Muscle layer of colon (tissue), 2 donors: ENCODE measurements at regions not wholly inside any gene's neighbourhood (a gene's known extent, or its start where the extent isn't known, plus 50 kb on each side); places are given as distances from the start of the nearest gene placed in this dataset.

Experiments
- H3K27ac ChIP-seq: one replicate; pipeline ENCODE4 v1.7.0; 2013; ENCODE audit warnings: low read depth, mild to moderate bottlenecking, low read length, moderate library complexity
- H3K27me3 ChIP-seq, 2 donors: one replicate each; pipeline ENCODE4 v1.7.0; 2013; ENCODE audit warnings: low read length in 2 of 2, mild to moderate bottlenecking in 2 of 2; ENCODE audit not compliant: insufficient read depth in 2 of 2, control insufficient read depth in 1 of 2
- H3K36me3 ChIP-seq: one replicate; pipeline ENCODE4 v1.7.0; 2013; ENCODE audit warnings: mild to moderate bottlenecking, low read length; ENCODE audit not compliant: insufficient read depth
- H3K4me1 ChIP-seq: one replicate; pipeline ENCODE4 v1.7.0; 2013; ENCODE audit warnings: mild to moderate bottlenecking, low read length; ENCODE audit not compliant: insufficient read depth
- H3K4me3 ChIP-seq, 2 donors: one replicate each; pipeline ENCODE4 v1.7.0; 2013; ENCODE audit warnings: low read length in 2 of 2, low read depth in 1 of 2, mild to moderate bottlenecking in 1 of 2, moderate library complexity in 1 of 2
- H3K9ac ChIP-seq: one replicate; pipeline ENCODE4 v1.7.0; 2013; ENCODE audit warnings: low read length
- H3K9me3 ChIP-seq: one replicate; pipeline ENCODE4 v1.7.0; 2013; ENCODE audit warnings: mild to moderate bottlenecking, low read length
- donor health status: abdominal sarcoma.
- donor health status: Adenocarcinoma of cecum.

- no peaks in the 10 kb centered on the region for H3K9me3 ChIP-seq
- no peaks in the 10 kb centered on the region for H3K27me3 ChIP-seq
- H3K36me3 ChIP-seq: no peaks in the 10 kb centered on the region
- H3K4me3 ChIP-seq: no peak overlapping the region
- H3K4me1 ChIP-seq: no peaks in the 10 kb centered on the region
- no peak overlapping the region for H3K27ac ChIP-seq
- H3K9ac ChIP-seq: no peak overlapping the region
These were observed 89.7 kb downstream of the MRPL46 start for GRCh38 chr15:88377509-88377908.

DNA sequence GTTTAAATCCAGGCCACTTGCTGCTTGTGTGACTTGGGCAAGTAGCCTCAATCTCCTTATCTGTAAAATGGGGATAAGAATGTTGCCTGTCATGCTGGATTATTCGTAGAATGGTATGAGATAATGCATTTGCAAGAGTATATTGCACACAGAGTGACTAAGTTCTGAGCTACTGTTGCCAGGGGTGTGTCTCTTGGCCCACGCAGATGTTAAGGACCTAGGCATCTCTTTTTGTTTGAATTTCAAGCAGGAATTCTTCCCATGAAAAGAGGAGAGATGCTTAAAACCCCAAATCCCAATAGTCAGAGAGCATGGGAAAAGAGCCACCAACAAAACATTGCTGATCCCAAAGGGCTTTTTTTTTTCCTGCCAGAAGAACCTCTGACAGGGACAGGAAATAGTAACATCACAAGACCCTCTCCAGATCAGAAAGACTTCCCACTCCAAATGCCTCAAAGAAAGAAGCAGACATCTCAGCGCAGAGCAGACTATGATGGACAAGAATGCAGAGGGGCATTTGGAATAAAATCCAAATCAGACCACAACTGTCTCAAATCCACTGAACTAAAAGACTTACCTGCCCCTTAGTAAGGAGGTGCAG, 90.5 kb downstream of the MRPL46 start:
- H3K27ac ChIP-seq: no peak overlapping the region
- H3K9ac ChIP-seq: no peak overlapping the region
- H3K9me3 ChIP-seq: no peaks in the 10 kb centered on the region
- no peaks in the 10 kb centered on the region for H3K36me3 ChIP-seq
- no peaks in the 10 kb centered on the region for H3K4me1 ChIP-seq
- no peak overlapping the region for H3K4me3 ChIP-seq
- H3K27me3 ChIP-seq: no peaks in the 10 kb centered on the region

- H3K27ac ChIP-seq: no peak overlapping the region
- H3K27me3 ChIP-seq: no peaks in the 10 kb centered on the region
- H3K4me3 ChIP-seq: no peak overlapping the region
- no peak overlapping the region for H3K9ac ChIP-seq
- H3K36me3 ChIP-seq: no peaks in the 10 kb centered on the region
- H3K4me1 ChIP-seq: no peaks in the 10 kb centered on the region
- H3K9me3 ChIP-seq: no peaks in the 10 kb centered on the region
These were observed 91.8 kb downstream of the MRPL46 start for GRCh38 chr15:88375234-88375927.

DNA sequence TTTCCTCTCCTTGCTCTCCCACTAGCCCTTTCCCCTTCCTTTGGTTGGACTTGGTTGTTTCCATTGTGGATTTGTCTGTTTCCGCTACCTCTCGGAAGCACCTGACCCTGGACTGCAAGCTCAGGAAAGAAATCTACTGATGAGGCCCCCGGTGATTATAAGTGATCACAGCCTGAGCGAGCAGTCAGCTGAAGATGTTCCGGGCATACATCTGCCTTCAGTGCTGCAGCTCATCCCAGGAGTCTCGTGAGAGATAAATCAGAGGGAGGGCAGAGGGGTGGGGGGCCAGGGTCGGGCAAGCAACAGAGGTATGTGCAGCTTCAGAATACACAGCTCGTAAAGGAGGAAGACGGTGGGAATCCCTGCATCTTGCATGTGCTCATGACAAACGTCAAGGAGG, 102.1 kb downstream of the MRPL46 start:
- Histone ChIP-seq H3K4me3 (no peak overlapping the region), H3K9ac (no peak overlapping the region), H3K9me3 (no peaks in the 10 kb centered on the region), H3K4me1 (no peaks in the 10 kb centered on the region), H3K27ac (no peak overlapping the region), H3K27me3 (no peaks in the 10 kb centered on the region), H3K36me3 (no peaks in the 10 kb centered on the region)

DNA sequence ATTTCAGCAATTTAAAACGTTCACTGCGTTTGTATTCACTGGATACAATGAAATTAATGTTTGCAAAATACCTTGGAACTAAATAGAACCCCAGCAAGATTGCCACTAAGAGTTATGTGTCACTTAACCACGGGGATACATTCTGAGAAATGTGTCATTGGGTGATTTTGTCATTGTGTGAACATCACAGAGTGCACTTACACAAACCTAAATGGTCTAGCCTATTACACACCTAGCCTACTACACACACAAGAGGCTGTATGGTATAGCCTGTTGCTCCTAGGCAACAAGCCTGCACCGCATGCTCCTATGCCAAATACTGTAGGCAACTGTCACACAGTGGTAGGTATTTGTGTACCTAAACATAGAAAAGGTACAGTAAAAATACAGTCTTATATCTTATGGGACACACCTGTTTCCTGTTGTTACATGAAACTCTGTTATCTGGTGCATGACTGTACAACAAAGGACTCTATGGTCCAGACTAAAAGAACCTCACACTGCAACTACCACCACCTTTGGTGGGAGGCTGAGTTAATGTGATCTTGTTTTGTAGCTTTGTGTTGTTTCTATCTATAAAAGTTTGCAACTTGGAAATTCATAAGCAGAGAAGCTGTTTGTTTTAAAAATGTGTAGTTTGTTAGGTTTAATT, 92.2 kb upstream of the NTRK3 start:
- H3K27me3 ChIP-seq: no peaks in the 10 kb centered on the region
- no peak overlapping the region for H3K9ac ChIP-seq
- H3K4me3 ChIP-seq: no peak overlapping the region
- H3K4me1 ChIP-seq: no peaks in the 10 kb centered on the region
- no peaks in the 10 kb centered on the region for H3K36me3 ChIP-seq
- H3K9me3 ChIP-seq: no peaks in the 10 kb centered on the region
- H3K27ac ChIP-seq: no peak overlapping the region

GRCh38 chr15:88345962-88346361, 89.4 kb upstream of the NTRK3 start:
- Histone ChIP-seq H3K27me3 (no peaks in the 10 kb centered on the region), H3K36me3 (no peaks in the 10 kb centered on the region), H3K4me3 (no peak overlapping the region), H3K27ac (no peak overlapping the region), H3K4me1 (no peaks in the 10 kb centered on the region), H3K9me3 (no peaks in the 10 kb centered on the region), H3K9ac (no peak overlapping the region)

GRCh38 chr15:88344786-88345185, 88.2 kb upstream of the NTRK3 start:
- H3K4me3 ChIP-seq: no peak overlapping the region
- no peak overlapping the region for H3K27ac ChIP-seq
- no peaks in the 10 kb centered on the region for H3K9me3 ChIP-seq
- H3K27me3 ChIP-seq: no peaks in the 10 kb centered on the region
- H3K4me1 ChIP-seq: no peaks in the 10 kb centered on the region
- no peak overlapping the region for H3K9ac ChIP-seq
- no peaks in the 10 kb centered on the region for H3K36me3 ChIP-seq

DNA sequence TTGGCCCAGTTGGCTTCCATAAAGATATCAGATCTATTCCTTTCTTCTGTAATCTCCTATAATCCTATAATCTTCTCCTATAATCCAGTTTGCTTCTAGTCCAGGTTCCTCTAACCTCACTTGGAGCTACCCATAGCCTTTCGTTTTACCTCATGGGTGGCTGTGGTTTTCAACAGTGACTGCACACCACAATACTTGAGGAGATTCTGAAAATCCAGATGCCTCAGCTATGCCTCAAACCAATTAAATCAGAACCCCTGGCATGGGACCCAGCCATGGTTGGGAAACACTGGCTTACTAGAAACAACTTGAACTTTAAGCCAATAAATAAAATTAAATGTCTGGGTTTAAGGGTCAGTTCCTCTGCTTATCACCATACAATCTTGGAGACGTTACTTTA, 86.1 kb upstream of the NTRK3 start:
- Histone ChIP-seq H3K4me3 (no peak overlapping the region), H3K36me3 (no peaks in the 10 kb centered on the region), H3K4me1 (no peaks in the 10 kb centered on the region), H3K27me3 (no peaks in the 10 kb centered on the region), H3K9ac (no peak overlapping the region), H3K27ac (no peak overlapping the region), H3K9me3 (no peaks in the 10 kb centered on the region)

DNA sequence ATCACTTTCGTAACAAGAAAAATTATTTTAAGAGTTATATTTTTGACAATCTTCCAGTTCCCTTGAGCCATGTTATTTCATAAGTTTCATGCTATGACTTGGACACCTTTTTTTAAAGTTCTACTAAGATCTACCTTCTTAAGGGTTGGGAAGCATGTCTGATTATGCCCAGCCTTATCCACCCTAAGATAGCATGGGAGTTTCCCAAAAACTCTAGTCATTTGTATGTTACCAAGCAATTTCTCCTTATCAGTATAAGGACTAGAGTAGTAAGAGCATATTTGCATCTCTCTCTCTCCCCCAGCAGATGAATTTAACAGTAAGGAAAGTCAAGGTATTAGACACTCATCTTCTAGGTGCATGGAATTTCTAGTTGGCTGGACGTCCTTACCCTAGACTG, 85.1 kb upstream of the NTRK3 start:
- no peaks in the 10 kb centered on the region for H3K4me1 ChIP-seq
- H3K4me3 ChIP-seq: no peak overlapping the region
- H3K27me3 ChIP-seq: no peaks in the 10 kb centered on the region
- H3K9me3 ChIP-seq: no peaks in the 10 kb centered on the region
- no peak overlapping the region for H3K27ac ChIP-seq
- H3K9ac ChIP-seq: no peak overlapping the region
- no peaks in the 10 kb centered on the region for H3K36me3 ChIP-seq

DNA sequence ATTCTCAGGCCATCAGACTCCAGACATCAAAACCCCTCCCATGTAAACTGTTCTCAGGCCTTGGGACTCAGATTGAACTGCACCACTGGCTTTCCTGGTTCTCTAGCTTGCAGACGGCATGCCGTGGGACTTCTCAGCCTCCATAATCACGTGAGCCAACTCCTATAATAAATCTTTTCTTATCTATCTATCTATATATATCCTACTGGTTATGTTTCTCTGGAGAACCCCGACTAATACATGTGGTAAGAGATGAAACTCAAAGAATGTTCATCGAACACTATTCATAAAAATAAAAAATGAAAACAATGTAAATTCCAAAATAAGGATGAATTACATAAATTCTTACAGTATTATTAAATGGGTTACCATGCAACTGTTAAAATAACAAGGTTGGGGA, 84.5 kb upstream of the NTRK3 start:
- H3K4me1 ChIP-seq: no peaks in the 10 kb centered on the region
- no peaks in the 10 kb centered on the region for H3K9me3 ChIP-seq
- no peak overlapping the region for H3K27ac ChIP-seq
- no peak overlapping the region for H3K9ac ChIP-seq
- H3K27me3 ChIP-seq: no peaks in the 10 kb centered on the region
- H3K4me3 ChIP-seq: no peak overlapping the region
- no peaks in the 10 kb centered on the region for H3K36me3 ChIP-seq

- Histone ChIP-seq H3K4me1 (no peaks in the 10 kb centered on the region), H3K27ac (no peak overlapping the region), H3K36me3 (no peaks in the 10 kb centered on the region), H3K27me3 (no peaks in the 10 kb centered on the region), H3K9ac (no peak overlapping the region), H3K9me3 (no peaks in the 10 kb centered on the region), H3K4me3 (no peak overlapping the region)
These were observed 81.5 kb upstream of the NTRK3 start for GRCh38 chr15:88337993-88338392.

DNA sequence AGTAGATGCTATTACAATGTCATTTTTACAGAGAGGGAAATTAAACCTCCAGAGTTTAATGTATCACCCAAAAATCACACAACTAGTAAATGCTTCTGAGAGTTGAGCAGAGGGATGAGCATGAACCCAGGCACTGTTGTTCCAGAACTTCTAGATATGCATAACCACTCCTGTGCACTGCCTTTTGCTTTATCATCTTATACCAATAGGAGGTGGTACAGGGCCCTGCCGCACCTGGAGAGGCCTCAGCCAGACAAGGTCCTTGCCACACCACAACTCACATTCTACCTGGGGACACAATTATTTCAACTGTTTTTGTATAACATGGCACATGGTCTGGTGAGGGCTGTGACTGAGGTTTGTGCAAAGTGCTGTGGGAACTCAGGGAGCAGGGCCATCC, 78.5 kb upstream of the NTRK3 start:
- no peak overlapping the region for H3K4me3 ChIP-seq
- H3K36me3 ChIP-seq: no peaks in the 10 kb centered on the region
- no peaks in the 10 kb centered on the region for H3K4me1 ChIP-seq
- no peaks in the 10 kb centered on the region for H3K9me3 ChIP-seq
- H3K27me3 ChIP-seq: no peaks in the 10 kb centered on the region
- no peak overlapping the region for H3K9ac ChIP-seq
- no peak overlapping the region for H3K27ac ChIP-seq
